ENCODE measurements at regions not wholly inside any gene's neighbourhood (a gene's known extent, or its start where the extent isn't known, plus 50 kb on each side); places are given as distances from the start of the nearest gene placed in this dataset.

GRCh38 chr16:64617836-64618476 lies 503.9 kb downstream of the CDH11 start:
- TF ChIP-seq CTCF (IDR thresholded peaks at IDR 0.05): no peak
- TF ChIP-seq POLR2A (IDR thresholded peaks at IDR 0.05): no peak
- no peak for TF ChIP-seq POLR2AphosphoS5 (IDR thresholded peaks at IDR 0.05)

Measured in prostate gland (tissue), 2 donors.